ENCODE measurements at regions not wholly inside any gene's neighbourhood (a gene's known extent, or its start where the extent isn't known, plus 50 kb on each side); places are given as distances from the start of the nearest gene placed in this dataset.
"Not testable (repeated sequence)": the region's sequence is repeated elsewhere in the genome, so short reads cannot be mapped to it uniquely, and the experiment has no call there.

DNA sequence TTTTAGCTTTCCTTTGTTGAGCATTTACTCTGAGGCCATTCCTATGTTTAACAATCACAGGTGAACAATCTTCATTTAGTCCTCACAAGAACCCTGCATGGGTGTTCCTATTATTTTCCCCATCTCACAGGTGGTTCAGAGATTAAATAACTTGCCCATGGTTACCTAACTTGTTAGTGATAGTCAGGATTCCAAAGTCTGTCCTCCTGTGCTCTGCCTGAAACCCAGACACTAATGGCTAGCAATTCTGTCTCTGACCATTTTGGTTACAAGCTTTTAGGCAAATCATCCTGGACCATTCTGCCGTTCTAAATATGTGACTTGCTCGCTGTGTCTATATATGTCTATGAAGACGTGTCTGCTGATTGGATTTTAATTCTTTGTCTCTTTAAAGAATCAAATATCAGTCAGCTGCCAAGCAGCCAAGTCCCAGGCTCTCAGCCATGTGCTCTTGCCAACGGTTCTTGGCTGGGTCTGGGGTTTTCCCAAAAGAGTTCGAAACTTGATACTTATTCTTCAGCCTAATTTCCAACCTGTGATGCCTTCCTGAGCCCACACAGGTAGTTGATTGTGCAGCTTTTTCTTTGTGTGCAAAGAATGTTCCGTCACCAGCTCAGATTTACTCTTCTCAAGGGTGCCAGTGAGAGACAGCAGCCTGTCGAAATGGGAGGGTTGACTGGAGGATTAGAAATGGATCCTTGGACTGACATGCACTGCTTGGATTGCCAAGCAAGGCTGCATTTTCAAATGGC is 121.7 kb downstream of the NREP start:
- no peak for DNase-seq (ENCODE audit: low read depth in 2 of 2)

DNA sequence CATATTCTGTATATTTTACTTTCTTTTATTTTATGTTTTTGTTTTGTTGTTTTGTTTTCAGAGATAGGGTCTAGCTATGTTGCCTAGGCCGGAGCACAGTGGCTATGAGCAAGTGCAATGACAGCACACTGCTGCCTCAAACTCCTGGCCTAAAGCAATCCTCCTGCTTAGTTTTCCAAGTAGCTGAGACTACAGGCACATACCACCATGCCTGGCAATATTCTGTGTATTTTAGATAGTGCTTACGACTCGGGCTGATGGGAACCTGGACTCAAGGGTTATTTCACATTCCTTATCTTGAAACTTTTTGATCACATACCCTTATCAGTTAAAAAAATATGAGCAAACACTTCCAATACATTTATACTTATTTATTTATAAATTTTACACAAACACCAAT is 119.0 kb upstream of the STARD4 start:
- no peak for DNase-seq (ENCODE audit: low read depth in 2 of 2)

DNA sequence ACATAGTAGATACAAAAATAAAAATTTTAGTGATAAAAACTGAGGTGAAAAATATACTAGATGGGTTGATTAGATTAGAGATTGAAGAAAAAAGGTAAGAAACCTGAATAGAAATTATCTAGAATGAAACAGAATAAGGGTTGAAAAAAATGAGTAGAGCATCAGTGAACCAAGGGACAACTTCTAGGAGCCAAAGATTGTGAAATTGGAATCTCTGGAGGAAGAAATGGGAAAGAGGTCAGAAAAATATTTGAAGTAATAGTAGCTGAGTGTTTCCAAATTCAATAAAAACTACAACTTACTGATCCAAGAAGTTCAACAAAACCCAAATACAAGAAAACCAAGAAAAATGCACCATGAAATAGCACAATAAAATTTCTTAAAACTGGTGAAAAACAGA is 116.6 kb upstream of the STARD4 start:
- DNase-seq (ENCODE audit: low read depth in 2 of 2), result no peak

DNA sequence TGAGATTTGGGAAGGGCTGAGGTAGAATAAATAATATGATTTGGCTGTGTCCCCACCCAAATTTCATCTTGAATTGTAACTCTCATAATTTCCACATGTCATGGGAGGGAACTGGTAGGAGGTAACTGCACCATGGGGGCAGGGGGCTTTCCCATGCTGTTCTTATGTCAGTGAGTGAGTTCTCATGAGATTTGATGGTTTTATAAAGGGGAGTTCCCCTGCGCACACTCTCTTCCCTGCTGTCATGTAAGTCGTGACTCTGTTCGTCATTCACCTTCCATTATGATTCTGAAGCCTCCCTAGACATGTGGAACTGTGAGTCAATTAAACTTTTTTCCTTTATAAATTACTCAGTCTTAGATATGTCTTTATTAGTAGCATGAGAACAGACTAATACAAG is 115.5 kb upstream of the STARD4 start:
- DNase-seq (ENCODE audit: low read depth in 2 of 2), result peak; percentile 1 to 2

DNA sequence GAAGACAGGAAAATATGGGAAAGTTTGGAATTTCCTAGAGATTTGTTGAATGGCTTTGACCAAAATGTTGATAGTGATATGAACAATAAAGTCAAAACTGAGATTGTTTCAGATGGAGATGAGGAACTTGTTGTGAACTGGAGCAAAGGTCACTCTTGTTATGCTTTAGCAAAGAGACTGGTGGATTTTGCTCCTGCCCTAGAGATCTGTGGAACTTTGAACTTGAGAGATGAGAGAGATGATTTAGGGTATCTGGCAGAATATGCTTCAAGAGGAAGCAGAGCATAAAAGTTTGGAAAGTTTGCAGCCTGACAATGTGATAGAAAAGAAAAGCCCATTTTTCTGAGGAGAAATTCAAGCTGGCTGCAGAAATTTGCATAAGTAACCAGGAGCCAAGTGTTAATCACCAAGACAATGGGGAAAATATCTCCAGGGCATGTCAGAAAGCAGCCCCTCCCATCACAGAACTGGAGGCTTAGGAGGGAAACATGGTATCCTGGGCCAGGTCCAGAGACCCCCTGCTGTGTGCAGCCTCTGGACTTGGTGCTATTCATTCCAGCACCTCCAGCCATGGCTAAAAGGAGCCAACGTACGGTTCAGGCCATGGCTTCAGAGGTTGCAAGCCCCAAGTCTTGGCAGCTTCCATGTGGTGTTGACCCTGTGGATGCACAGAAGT is 114.3 kb upstream of the STARD4 start:
- DNase-seq (ENCODE audit: low read depth in 2 of 2), result no peak

DNA sequence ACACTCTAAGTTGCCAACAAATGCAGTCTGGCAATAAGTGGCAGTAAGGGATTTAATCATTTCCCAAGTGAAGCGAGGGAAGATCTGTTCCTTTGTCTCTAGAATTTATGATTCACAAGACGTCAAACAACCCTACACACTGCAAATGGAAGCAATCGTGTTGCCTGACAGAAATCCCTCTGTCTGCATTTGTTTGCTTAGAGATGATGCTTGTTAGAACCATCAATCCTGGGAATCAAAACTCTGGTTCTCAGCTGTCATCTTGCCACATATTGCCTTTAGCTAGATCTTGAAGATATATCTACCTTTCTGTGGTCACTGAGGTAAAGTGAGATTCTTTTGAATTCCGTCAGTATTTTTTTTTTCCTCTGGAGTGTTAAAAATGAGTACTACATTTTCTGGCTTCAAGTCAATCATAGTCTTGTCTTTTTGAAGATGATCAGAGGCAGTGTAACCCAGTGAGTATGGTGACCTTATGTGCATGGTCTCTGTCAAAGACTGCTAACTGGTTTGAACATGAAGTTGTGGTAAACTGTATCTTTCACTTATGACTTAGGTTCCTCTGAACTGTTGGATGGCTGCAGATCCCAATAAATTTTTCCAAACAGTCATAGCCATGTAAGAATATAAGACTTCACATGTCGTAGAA is 106.4 kb upstream of the STARD4 start:
- no peak for DNase-seq (ENCODE audit: low read depth in 2 of 2)

DNA sequence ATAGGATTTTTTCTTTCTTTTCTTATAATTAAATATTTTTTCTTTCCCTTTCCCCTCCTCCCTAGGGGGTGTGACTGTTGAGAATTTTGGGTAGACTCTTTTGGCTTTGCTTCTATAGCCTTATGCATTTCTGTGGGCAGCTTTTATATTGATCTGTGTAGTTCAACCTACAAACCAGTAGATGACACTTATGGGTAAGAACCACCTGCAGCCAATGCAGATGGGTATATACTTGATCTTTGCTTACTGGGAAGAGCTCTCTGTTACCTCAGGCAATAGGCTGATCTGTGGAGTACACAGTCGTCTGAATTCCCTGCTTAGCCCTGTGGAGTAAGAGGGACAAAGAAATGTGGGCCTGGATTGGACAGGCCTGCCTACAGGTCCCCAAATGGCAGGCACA is 102.7 kb upstream of the STARD4 start:
- DNase-seq (ENCODE audit: low read depth in 2 of 2), result no peak

DNA sequence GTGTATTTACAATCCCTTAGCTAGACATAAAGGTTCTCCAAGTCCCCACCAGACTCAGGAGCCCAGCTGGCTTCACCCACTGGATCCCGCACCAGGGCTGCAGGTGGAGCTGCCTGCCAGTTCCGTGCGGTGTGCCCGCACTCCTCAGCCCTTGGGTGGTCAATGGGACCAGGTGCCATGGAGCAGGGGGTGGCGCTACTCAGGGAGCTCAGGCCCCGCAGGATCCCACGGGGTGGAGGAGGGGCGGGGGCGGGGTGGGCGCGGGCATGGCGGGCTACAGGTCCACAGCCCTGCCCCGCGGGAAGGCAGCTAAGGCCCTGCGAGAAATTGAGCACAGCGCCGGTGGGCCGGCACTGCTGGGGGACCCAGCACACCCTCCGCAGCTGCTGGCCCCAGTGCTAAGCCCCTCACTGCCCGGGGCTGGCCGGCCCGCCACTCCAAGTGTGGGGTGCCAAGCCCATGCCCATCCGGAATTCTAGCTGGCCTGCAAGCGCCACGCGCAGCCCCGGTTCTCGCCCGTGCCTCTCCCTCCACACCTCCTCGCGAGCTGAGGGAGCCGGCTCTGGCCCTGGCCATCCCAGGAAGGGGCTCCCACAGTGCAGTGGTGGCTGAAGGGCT is 99.8 kb upstream of the STARD4 start:
- not testable (repeated sequence) for DNase-seq (ENCODE audit: low read depth in 2 of 2)

DNA sequence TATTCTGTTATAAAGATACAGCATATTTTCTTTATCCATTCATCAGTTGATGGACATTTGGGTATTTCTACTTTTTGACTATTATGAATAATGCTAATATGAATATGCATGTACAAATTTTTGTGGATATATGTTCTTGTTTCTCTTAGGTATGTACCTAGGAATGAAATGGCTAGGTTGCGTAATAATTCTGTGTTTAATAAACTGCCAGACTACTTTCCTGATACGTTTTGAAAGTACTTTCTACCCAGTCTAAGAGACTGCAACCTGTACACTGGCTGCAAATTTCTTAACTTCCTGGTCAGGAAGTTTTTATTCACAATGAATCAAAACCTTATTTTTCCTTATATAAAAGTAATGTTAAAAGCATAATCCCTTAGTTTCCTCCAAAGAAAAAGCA is 93.9 kb upstream of the STARD4 start:
- no peak for DNase-seq (ENCODE audit: low read depth in 2 of 2)

DNA sequence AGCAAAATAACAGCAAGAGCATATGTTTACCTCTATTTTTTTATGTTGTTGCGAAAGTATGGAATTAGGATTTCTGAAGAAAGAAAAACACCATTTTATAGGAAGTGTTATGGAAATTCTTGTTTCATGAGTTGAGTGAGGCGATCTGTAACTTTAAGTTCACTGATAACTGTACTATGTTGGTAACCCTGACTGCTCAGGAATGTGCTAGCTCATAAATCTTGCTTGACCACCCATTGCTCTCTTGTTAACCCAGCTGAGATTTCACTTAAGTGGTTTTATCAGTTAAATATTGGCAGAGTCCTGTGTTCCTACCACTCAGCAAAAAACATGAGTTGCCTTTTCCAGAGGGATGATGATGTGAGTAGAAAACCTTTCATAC is 91.1 kb upstream of the STARD4 start:
- DNase-seq (ENCODE audit: low read depth in 2 of 2), result no peak

DNA sequence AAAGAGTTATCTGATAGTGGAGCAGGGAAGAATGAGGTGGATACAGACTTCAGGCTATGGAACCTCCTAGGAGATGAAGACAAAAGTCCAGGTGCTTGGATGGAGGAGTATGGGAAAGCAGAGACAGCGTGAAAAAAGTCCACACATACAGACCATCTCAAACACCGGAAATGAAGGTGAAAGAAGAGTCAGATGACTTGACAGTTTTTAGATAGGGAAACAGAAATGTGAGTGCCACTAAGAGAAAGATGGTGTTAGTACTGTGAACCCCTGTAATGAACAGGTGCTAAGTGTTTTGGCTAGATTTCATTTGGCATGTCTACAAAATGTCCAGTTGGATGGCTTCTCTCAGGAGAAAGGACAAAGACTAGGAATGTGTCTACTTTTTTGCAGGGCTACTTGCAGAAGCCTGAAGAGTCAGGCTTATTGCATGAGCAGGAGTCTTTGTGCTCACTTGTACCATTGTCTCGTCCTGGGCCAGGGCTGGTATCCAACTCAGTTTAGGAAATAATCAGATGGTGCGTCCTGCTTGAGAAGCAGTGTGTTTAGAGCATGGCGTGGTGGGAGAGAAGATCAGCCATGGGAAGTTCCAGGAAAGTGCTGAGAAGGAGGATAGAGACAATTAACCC is 90.6 kb upstream of the STARD4 start:
- no peak for DNase-seq (ENCODE audit: low read depth in 2 of 2)

DNA sequence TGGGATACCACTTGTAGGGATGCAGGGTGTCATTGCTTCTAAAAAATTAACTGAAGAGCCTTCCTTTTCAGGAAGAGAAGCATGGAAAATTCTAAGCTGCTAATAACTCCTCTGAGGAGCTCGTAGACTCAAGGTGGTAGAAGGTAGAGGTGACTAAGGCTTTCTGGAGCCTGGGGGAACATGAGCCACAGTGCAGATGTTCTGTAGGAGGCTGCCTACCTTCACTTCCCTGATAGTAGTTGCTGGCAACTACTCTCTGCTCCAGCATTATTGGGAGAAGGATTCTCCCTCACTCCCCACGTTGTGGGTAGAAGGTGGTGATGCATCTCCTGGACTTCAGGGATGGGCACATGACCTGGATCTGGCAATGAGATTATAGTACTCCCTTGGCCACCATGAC is 86.7 kb upstream of the STARD4 start:
- DNase-seq (ENCODE audit: low read depth in 2 of 2), result no peak

DNA sequence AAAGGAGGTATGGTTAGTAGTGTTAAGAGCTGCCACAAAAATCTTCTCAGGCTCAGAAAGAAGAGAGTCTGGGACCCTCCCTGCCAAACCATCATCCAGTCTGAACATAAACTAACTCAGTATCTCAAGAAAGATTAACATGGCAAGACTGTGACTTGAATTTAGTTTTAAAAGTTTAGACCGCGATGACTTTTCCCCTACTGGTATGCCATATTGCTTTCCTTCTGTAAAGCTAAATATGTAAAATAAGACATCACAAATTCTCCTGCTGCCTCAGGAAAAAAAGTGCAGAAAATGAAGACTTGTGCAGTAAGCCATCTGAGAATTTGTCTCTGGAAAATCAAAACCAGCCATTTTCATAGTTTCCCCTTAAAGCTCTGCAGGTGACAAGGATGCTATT is 85.2 kb upstream of the STARD4 start:
- DNase-seq (ENCODE audit: low read depth in 2 of 2), result no peak

DNA sequence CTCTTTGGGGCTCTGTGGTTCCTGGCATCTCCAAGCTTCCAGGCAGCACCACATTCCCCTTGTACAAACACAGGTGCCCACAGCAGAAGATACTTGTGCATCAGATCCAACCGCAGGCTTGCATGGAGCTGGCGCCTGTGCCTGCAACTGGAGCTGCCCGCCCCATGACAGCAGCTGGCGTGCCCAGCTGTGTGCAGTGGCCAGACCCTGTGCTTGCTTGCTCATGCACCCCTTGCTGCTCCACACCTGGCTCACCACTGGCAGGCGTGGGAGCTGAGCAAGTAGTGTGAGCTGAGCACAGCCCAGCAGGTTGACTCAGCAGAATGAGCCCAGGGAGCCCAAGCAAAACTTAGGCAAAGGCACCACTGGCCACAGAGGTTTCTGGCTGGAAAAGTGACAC is 84.4 kb upstream of the STARD4 start:
- no peak for DNase-seq (ENCODE audit: low read depth in 2 of 2)

DNA sequence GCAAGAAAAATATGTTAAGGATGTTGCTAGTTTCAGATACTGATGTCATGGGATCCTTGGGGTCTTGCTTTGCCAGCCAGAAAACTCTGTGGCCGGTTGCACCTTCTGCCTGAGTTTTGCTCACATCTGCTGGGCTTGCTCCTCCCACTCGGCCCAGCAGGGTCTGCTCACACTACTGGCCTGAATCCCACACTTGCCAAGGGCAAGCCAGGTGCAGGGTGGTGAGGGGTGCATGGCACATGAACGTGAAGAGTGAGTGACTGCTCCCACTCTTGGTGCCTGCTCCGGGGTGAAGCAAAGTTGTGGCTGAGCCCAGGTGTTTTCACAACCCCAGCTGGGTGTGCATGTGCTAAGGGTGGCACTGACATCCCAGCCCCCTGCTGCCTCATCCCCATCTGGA is 83.1 kb upstream of the STARD4 start:
- DNase-seq (ENCODE audit: low read depth in 2 of 2), result no peak

DNA sequence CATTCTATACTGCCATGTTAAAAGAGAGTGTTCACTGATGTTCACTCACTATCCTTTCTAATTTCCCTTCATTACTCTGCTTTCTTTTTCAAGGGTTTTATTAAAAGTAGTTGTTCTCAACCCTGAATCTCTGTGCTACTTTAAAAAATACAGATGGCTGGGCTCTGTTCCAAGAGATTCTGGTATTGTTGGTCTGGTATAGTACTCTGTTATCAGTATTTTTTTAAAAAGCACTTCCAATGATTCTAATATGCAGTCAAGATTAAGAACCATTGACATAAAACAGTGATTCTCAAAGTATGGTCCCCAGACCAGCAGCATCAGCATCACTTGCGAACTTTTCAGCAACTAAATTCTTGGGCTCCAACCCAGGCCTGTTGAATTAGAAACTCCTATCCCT is 77.0 kb upstream of the STARD4 start:
- no peak for DNase-seq (ENCODE audit: low read depth in 2 of 2)

DNA sequence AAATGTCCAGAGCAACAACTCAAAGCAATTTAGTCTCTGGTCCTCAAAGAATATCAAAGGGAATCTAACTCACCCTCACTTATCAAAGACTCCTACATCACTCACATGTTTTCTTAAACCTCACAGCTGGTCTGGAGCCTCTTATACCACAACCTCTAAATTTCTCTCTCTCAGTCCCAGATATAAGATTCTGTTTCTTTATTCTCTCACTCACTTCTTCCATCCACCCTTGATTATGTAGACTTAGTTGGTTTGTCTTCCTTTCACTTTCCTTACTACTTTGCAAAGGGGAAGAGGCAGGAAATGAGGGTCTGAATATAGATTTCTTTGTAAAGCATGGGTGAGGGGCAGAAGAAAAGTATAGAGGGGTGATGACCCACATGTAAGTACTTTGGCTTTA is 75.4 kb upstream of the STARD4 start:
- DNase-seq (ENCODE audit: low read depth in 2 of 2), result no peak

DNA sequence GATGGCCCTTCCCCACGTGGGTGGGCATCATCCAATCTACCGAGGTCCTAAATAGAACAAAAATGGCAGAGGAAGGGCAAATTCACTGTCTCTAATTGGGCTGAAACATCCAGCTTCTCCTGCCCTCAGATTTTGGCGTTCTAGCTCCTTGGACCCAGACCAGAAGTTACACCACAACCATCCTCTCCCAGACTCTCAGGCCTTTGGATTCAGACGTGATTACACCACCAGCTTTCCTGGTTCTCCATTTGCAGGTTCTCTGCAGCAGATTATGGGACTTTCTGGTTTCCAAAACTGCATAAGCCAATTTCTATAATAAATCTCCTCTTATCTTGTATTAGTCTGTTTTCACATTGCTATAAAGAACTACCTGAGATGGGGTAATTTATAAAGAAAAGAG is 73.6 kb upstream of the STARD4 start:
- no peak for DNase-seq (ENCODE audit: low read depth in 2 of 2)

DNA sequence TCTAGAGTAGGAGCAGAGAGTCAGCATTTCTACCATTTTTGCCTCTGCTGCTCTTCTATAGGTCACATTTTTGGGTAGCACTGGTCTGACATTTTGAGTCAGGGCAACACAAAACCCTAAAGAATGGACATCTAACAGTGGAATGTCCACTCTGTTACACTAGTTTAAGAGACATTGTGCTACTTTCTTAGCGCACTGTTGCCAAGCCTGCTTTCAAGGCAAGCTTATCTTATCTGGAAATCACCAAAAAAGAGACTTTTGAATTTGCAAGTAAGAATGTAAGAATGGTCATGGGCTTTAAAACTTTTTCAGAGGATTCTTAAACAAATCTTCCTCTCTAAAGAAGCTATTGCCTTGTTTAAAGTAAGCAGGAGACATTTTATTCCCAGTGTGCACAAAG is 73.0 kb upstream of the STARD4 start:
- DNase-seq (ENCODE audit: low read depth in 2 of 2), result no peak

DNA sequence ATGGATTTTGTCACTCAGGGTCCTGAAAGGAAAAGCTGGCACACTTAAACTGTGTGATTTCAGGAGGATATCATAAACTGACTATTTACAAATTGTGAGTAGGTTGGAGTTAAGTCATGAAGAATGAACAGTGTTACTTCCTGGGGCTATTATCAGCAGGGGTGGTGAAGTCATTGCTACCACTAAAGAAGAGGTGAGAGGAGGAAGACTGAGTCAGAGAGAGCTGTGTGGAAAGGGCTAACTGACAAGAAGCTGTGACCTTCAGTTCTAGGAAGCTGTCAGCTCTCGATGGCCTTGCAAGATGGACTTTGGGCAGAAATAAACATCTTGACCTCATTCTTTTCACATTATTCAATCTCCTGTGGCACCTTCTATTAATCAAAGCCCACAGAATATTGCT is 72.3 kb upstream of the STARD4 start:
- no peak for DNase-seq (ENCODE audit: low read depth in 2 of 2)

DNA sequence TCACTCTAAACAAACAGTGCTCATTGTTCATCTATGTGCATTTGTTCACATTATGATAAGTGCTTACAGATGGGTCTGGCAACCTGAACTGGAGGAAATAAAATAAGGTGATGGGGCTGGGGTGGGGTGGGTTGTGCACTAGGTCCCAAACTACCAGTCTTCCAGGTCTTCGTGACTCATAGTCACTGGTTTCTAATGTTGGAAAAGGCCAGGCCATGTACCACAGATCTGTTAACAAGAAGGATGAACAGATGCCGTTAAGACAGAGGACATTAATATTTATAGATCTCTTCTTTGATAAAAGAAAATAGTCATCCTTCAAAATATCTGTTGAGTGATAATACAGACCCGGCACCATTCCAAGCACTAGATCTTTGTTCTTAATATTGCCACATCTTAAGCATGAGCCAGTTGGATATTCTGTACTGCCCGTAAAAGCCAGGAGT is 71.4 kb upstream of the STARD4 start:
- no peak for DNase-seq (ENCODE audit: low read depth in 2 of 2)

DNA sequence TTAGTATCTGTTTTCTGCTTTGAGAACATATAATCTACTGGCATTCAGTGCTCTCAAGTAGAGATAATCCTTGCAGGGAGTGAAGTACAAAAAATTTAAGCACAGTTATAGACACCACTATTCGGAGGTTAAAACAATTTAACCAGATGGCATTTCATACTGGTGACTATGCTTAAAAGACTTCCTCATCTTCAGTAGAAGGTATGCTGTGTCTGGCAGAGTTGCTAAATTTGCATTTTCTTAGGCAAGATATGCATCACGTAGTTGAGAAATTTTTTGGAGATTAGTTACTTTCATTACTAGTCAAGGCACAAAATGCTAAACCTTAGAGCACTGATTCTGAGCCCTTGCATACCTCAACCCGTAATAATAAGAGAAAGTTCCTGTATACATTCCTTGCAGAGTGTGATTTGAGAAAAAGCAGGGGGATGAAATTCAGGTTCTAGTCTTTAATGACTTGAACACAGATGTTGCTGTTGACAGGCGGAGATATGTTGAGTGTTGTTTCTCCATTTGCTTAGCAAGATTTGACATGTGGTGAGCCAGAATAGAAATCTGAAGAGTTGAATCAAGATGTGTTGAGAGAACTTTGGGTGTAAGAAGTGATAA is 70.8 kb upstream of the STARD4 start:
- DNase-seq (ENCODE audit: low read depth in 2 of 2), result no peak
